ENCODE measurements at regions not wholly inside any gene's neighbourhood (a gene's known extent, or its start where the extent isn't known, plus 50 kb on each side); places are given as distances from the start of the nearest gene placed in this dataset.

- Histone ChIP-seq H3K23ac (ENCODE audit: low read depth, low read length, poor library complexity) (no peak overlapping the region), H3K79me1 (ENCODE audit: low read depth, low read length) (peaks cover 2% of the 10 kb centered on the region), H4K91ac (ENCODE audit: low read depth, low read length, poor library complexity) (no peak overlapping the region), H3K27ac (replicated peaks; ENCODE audit: low read length) (no peak overlapping the region), H2BK5ac (ENCODE audit: low read length) (peak overlapping the region; percentile 54), H3K27me3 (ENCODE audit: control insufficient read depth in 3 of 3, insufficient read depth in 3 of 3, low read depth in 1 of 3, low read length in 3 of 3) (peaks cover 0 to 8% (median 0%) of the 10 kb centered on the region in 3 experiments), H3K14ac (ENCODE audit: low read length) (no peak overlapping the region), H2AK5ac (ENCODE audit: low read depth, low read length) (peak overlapping the region; percentile 20), H3K4me2 (ENCODE audit: insufficient read depth, low read length, poor library complexity, severe bottlenecking) (no peak overlapping the region), H3K4me3 (ENCODE audit: low read length in 2 of 2) (no peak overlapping the region), H2BK12ac (ENCODE audit: low read length) (no peak overlapping the region), H4K8ac (ENCODE audit: low read depth, low read length) (no peak overlapping the region), H2AFZ (ENCODE audit: low read length) (no peak overlapping the region), H3K18ac (ENCODE audit: low read length) (no peak overlapping the region), H2BK15ac (ENCODE audit: low read length) (no peak overlapping the region), H3K9ac (ENCODE audit: low read depth, low read length, poor library complexity) (no peak overlapping the region), H3K4ac (ENCODE audit: low read length) (no peak overlapping the region), H2BK120ac (ENCODE audit: low read depth, low read length) (no peak overlapping the region), H3K4me1 (ENCODE audit: control insufficient read depth in 2 of 2, insufficient read depth in 1 of 2, low read depth in 1 of 2, low read length in 2 of 2) (peaks cover 0 to 2% of the 10 kb centered on the region in 2 donors), H3K9me3 (replicated peaks in 1 of 2; ENCODE audit: control insufficient read depth in 2 of 2, insufficient read depth in 1 of 2, low read depth in 1 of 2, low read length in 2 of 2) (no peaks in the 10 kb centered on the region), H3K36me3 (replicated peaks in 1 of 2; ENCODE audit: control insufficient read depth in 2 of 2, insufficient read depth in 2 of 2, low read length in 2 of 2) (no peaks in the 10 kb centered on the region)
- WGBS, 2 donors (ENCODE audit: extremely low coverage in 2 of 2, insufficient read length in 2 of 2, insufficient replicate concordance in 1 of 2) = no CpG with 5 or more reads among the region's 9 CpGs
- no peak for DNase-seq (ENCODE audit: low spot score)
These were observed 238.2 kb downstream of the TEX36 start for GRCh38 chr10:125444790-125445189.

GRCh38 chr10:125442856-125443540 lies 240.0 kb downstream of the TEX36 start:
- no CpG with 5 or more reads among the region's 13 CpGs for WGBS, 2 donors (ENCODE audit: extremely low coverage in 2 of 2, insufficient read length in 2 of 2, insufficient replicate concordance in 1 of 2)
- Histone ChIP-seq H3K4me3 (ENCODE audit: low read length in 2 of 2) (no peak overlapping the region), H2BK120ac (ENCODE audit: low read depth, low read length) (no peak overlapping the region), H3K79me1 (ENCODE audit: low read depth, low read length) (peaks cover 2% of the 10 kb centered on the region), H2BK5ac (ENCODE audit: low read length) (no peak overlapping the region), H3K4ac (ENCODE audit: low read length) (no peak overlapping the region), H2AK5ac (ENCODE audit: low read depth, low read length) (no peak overlapping the region), H3K9me3 (replicated peaks in 1 of 2; ENCODE audit: control insufficient read depth in 2 of 2, insufficient read depth in 1 of 2, low read depth in 1 of 2, low read length in 2 of 2) (no peaks in the 10 kb centered on the region), H2BK15ac (ENCODE audit: low read length) (no peak overlapping the region), H4K91ac (ENCODE audit: low read depth, low read length, poor library complexity) (peak overlapping the region; percentile 58), H3K27ac (replicated peaks; ENCODE audit: low read length) (no peak overlapping the region), H3K4me2 (ENCODE audit: insufficient read depth, low read length, poor library complexity, severe bottlenecking) (no peak overlapping the region), H4K8ac (ENCODE audit: low read depth, low read length) (no peak overlapping the region), H3K14ac (ENCODE audit: low read length) (no peak overlapping the region), H2BK12ac (ENCODE audit: low read length) (no peak overlapping the region), H2AFZ (ENCODE audit: low read length) (no peak overlapping the region), H3K27me3 (ENCODE audit: control insufficient read depth in 3 of 3, insufficient read depth in 3 of 3, low read depth in 1 of 3, low read length in 3 of 3) (peaks cover 0 to 8% (median 0%) of the 10 kb centered on the region in 3 experiments), H3K23ac (ENCODE audit: low read depth, low read length, poor library complexity) (peak overlapping the region; percentile 32), H3K36me3 (replicated peaks in 1 of 2; ENCODE audit: control insufficient read depth in 2 of 2, insufficient read depth in 2 of 2, low read length in 2 of 2) (no peaks in the 10 kb centered on the region), H3K18ac (ENCODE audit: low read length) (peak overlapping the region; percentile 61), H3K4me1 (ENCODE audit: control insufficient read depth in 2 of 2, insufficient read depth in 1 of 2, low read depth in 1 of 2, low read length in 2 of 2) (peaks cover 0 to 2% of the 10 kb centered on the region in 2 donors), H3K9ac (ENCODE audit: low read depth, low read length, poor library complexity) (no peak overlapping the region)
- no peak for DNase-seq (ENCODE audit: low spot score)

- Histone ChIP-seq H2BK15ac (ENCODE audit: low read length) (no peak overlapping the region), H3K27ac (replicated peaks; ENCODE audit: low read length) (no peak overlapping the region), H3K9ac (ENCODE audit: low read depth, low read length, poor library complexity) (no peak overlapping the region), H2BK12ac (ENCODE audit: low read length) (no peak overlapping the region), H3K4ac (ENCODE audit: low read length) (no peak overlapping the region), H3K4me2 (ENCODE audit: insufficient read depth, low read length, poor library complexity, severe bottlenecking) (no peak overlapping the region), H3K14ac (ENCODE audit: low read length) (no peak overlapping the region), H3K4me1 (ENCODE audit: control insufficient read depth in 2 of 2, insufficient read depth in 1 of 2, low read depth in 1 of 2, low read length in 2 of 2) (peaks cover 0 to 2% of the 10 kb centered on the region in 2 donors), H3K79me1 (ENCODE audit: low read depth, low read length) (peaks cover 2% of the 10 kb centered on the region), H3K27me3 (ENCODE audit: control insufficient read depth in 3 of 3, insufficient read depth in 3 of 3, low read depth in 1 of 3, low read length in 3 of 3) (peaks cover 0 to 3% (median 0%) of the 10 kb centered on the region in 3 experiments), H3K36me3 (replicated peaks in 1 of 2; ENCODE audit: control insufficient read depth in 2 of 2, insufficient read depth in 2 of 2, low read length in 2 of 2) (no peaks in the 10 kb centered on the region), H2BK5ac (ENCODE audit: low read length) (no peak overlapping the region), H3K4me3 (ENCODE audit: low read length in 2 of 2) (no peak overlapping the region), H3K23ac (ENCODE audit: low read depth, low read length, poor library complexity) (no peak overlapping the region), H2AFZ (ENCODE audit: low read length) (no peak overlapping the region), H4K91ac (ENCODE audit: low read depth, low read length, poor library complexity) (no peak overlapping the region), H2AK5ac (ENCODE audit: low read depth, low read length) (no peak overlapping the region), H3K18ac (ENCODE audit: low read length) (no peak overlapping the region), H4K8ac (ENCODE audit: low read depth, low read length) (no peak overlapping the region), H3K9me3 (replicated peaks in 1 of 2; ENCODE audit: control insufficient read depth in 2 of 2, insufficient read depth in 1 of 2, low read depth in 1 of 2, low read length in 2 of 2) (no peaks in the 10 kb centered on the region), H2BK120ac (ENCODE audit: low read depth, low read length) (no peak overlapping the region)
- DNase-seq (ENCODE audit: low spot score) = no peak
- no CpG with 5 or more reads among the region's 4 CpGs for WGBS, 2 donors (ENCODE audit: extremely low coverage in 2 of 2, insufficient read length in 2 of 2, insufficient replicate concordance in 1 of 2)
These were observed 241.8 kb downstream of the TEX36 start for GRCh38 chr10:125441151-125441550.

- Histone ChIP-seq H2BK5ac (ENCODE audit: low read length) (no peak overlapping the region), H3K79me1 (ENCODE audit: low read depth, low read length) (no peaks in the 10 kb centered on the region), H3K4me3 (ENCODE audit: low read length in 2 of 2) (no peak overlapping the region), H3K9ac (ENCODE audit: low read depth, low read length, poor library complexity) (no peak overlapping the region), H3K4me2 (ENCODE audit: insufficient read depth, low read length, poor library complexity, severe bottlenecking) (no peak overlapping the region), H2BK15ac (ENCODE audit: low read length) (no peak overlapping the region), H2AK5ac (ENCODE audit: low read depth, low read length) (no peak overlapping the region), H3K9me3 (replicated peaks in 1 of 2; ENCODE audit: control insufficient read depth in 2 of 2, insufficient read depth in 1 of 2, low read depth in 1 of 2, low read length in 2 of 2) (peaks cover 0 to 5% of the 10 kb centered on the region in 2 donors), H4K91ac (ENCODE audit: low read depth, low read length, poor library complexity) (no peak overlapping the region), H2BK12ac (ENCODE audit: low read length) (no peak overlapping the region), H3K14ac (ENCODE audit: low read length) (no peak overlapping the region), H3K27me3 (ENCODE audit: control insufficient read depth in 3 of 3, insufficient read depth in 3 of 3, low read depth in 1 of 3, low read length in 3 of 3) (no peaks in the 10 kb centered on the region), H4K8ac (ENCODE audit: low read depth, low read length) (no peak overlapping the region), H3K27ac (replicated peaks; ENCODE audit: low read length) (no peak overlapping the region), H3K23ac (ENCODE audit: low read depth, low read length, poor library complexity) (no peak overlapping the region), H3K36me3 (replicated peaks in 1 of 2; ENCODE audit: control insufficient read depth in 2 of 2, insufficient read depth in 2 of 2, low read length in 2 of 2) (no peaks in the 10 kb centered on the region), H3K4ac (ENCODE audit: low read length) (no peak overlapping the region), H2AFZ (ENCODE audit: low read length) (no peak overlapping the region), H3K18ac (ENCODE audit: low read length) (no peak overlapping the region), H2BK120ac (ENCODE audit: low read depth, low read length) (no peak overlapping the region), H3K4me1 (ENCODE audit: control insufficient read depth in 2 of 2, insufficient read depth in 1 of 2, low read depth in 1 of 2, low read length in 2 of 2) (no peaks in the 10 kb centered on the region)
- no CpG with 5 or more reads among the region's 4 CpGs for WGBS, 2 donors (ENCODE audit: extremely low coverage in 2 of 2, insufficient read length in 2 of 2, insufficient replicate concordance in 1 of 2)
- no peak for DNase-seq (ENCODE audit: low spot score)
These were observed 251.8 kb downstream of the TEX36 start for GRCh38 chr10:125431149-125431548.

All from neuronal stem cell (in vitro differentiated cells).